Mucosa of descending colon (tissue), 3 donors: ENCODE measurements at regions not wholly inside any gene's neighbourhood (a gene's known extent, or its start where the extent isn't known, plus 50 kb on each side); places are given as distances from the start of the nearest gene placed in this dataset.
A peak's percentile ranks its signal among the peaks of the same experiment; 100 is the strongest.
"Not testable (repeated sequence)": the region's sequence is repeated elsewhere in the genome, so short reads cannot be mapped to it uniquely, and the experiment has no call there.

ENCODE experiments used
- ATAC-seq: fragments of 200-7000 bp; cut with Tn5 transposase; one replicate; pipeline ENCODE4 v1.9.1; 2020; ENCODE audit warnings: mild to moderate bottlenecking, moderate library complexity
- DNase-seq, 3 donors: peaks; one replicate each; pipeline ENCODE4 v3.0.0-alpha.2; 2020
- H3K36me3 ChIP-seq: fragments of 200-600 bp; one replicate; pipeline ENCODE4 v1.8.0; 2021; ENCODE audit warnings: low read depth, mild to moderate bottlenecking
- H3K4me1 ChIP-seq: fragments of 200-600 bp; one replicate; pipeline ENCODE4 v1.8.0; 2021; ENCODE audit warnings: low read depth, mild to moderate bottlenecking
- H3K4me3 ChIP-seq: fragments of 200-600 bp; one replicate; pipeline ENCODE4 v1.8.0; 2021; ENCODE audit warnings: mild to moderate bottlenecking
- H3K9me3 ChIP-seq: fragments of 200-600 bp; one replicate; pipeline ENCODE4 v1.8.0; 2021; ENCODE audit warnings: mild to moderate bottlenecking
- intact Hi-C, 2 donors: fragments of 100-400 bp; cut with DNase I in 1 of 2; cut with micrococcal nuclease in 1 of 2; formaldehyde crosslinking; loops; one replicate each; pipeline versions ENCODE4 v1.11.0 to v1.11.1; 2022; cut with DNase I, micrococcal nuclease
- TF ChIP-seq, protein P1 (sequence below): fragments of 200-600 bp; IDR thresholded peaks from one replicate; pipeline ENCODE4 v1.8.0; 2022; ENCODE audit warnings: antibody characterized with exemption, mild to moderate bottlenecking
- donor health status: DM: no; HTN: no; CAD: no; lungs with moderate emphysema.
- donor health status: DM: no; HTN: no; CAD: no.
- donor health status: DM: no; HTN: yes; CAD: no.

DNA sequence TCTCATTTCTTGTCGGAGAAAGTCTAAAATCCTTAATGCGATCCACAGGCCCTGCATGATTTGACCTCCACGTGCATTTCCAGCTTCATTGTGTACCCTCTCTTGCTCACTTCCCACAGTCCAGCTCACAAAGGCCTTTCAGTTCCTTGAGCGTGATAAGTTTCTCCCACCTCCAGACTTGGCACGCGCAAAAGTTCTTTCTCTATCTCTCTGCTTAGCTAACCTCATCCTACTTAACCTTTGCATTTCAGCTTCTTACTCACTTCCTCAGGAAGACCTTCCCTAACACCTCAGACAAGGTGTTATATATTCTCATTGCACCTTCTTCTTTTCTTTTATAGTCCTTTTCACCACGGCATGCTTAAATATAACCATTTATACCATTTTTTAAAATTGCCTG is 124.8 kb upstream of the XPO1 start:
- intact Hi-C loops, result no loop called here
- TF ChIP-seq, protein P1, sequence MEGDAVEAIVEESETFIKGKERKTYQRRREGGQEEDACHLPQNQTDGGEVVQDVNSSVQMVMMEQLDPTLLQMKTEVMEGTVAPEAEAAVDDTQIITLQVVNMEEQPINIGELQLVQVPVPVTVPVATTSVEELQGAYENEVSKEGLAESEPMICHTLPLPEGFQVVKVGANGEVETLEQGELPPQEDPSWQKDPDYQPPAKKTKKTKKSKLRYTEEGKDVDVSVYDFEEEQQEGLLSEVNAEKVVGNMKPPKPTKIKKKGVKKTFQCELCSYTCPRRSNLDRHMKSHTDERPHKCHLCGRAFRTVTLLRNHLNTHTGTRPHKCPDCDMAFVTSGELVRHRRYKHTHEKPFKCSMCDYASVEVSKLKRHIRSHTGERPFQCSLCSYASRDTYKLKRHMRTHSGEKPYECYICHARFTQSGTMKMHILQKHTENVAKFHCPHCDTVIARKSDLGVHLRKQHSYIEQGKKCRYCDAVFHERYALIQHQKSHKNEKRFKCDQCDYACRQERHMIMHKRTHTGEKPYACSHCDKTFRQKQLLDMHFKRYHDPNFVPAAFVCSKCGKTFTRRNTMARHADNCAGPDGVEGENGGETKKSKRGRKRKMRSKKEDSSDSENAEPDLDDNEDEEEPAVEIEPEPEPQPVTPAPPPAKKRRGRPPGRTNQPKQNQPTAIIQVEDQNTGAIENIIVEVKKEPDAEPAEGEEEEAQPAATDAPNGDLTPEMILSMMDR, result no peak
- no peak for DNase-seq

DNA sequence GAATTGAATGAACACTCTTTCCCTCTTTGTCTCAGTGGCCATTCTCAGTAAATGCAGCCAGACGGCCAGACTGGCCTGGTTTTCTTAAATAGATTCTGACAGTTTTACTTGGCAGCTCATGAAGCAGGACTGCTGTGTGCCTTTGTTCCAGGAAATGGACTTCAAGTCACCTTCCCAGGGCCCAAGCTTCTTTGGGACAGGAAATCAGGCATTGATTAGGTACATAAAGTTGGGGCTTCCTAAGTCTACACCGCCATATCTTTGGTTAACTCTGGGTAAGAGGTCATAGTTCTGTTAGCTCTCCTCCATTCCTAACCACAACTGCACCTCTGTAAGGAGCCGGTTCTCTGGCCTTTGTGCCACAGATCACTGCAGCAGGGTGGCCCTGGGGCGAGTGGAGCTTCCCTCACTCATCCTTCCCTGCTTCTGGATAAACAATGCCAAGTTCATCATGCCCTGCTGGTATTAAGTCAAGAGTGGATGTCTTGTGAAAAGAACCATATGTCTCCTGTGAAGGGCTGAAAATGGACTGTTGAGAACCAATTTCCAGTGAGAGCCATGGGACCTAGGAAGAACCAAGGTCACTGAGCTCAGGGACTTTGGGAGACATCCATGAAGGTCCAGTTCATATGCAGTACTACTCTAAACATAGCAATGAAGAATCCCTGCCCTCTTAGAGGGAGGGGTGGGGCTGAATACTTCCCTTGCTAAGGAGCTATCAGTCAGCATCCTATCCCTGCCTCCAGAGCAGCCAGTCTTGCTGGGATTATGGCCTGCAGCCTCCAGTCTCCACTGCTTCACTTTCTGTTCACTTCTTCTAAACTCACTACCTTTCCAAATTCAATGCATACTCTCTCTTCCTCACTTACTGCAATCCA is 122.6 kb upstream of the XPO1 start:
- ATAC-seq, result peak; percentile 9
- DNase-seq, result no peak
- intact Hi-C loops, result no loop called here

More for the DNA sequence above, 124.8 kb upstream of the XPO1 start:
- H3K36me3 ChIP-seq, result no peaks in the 10 kb centered on the region
- H3K9me3 ChIP-seq, result no peaks in the 10 kb centered on the region
- ATAC-seq, result no peak
- H3K4me1 ChIP-seq, result no peaks in the 10 kb centered on the region
- H3K4me3 ChIP-seq, result no peak overlapping the region

DNA sequence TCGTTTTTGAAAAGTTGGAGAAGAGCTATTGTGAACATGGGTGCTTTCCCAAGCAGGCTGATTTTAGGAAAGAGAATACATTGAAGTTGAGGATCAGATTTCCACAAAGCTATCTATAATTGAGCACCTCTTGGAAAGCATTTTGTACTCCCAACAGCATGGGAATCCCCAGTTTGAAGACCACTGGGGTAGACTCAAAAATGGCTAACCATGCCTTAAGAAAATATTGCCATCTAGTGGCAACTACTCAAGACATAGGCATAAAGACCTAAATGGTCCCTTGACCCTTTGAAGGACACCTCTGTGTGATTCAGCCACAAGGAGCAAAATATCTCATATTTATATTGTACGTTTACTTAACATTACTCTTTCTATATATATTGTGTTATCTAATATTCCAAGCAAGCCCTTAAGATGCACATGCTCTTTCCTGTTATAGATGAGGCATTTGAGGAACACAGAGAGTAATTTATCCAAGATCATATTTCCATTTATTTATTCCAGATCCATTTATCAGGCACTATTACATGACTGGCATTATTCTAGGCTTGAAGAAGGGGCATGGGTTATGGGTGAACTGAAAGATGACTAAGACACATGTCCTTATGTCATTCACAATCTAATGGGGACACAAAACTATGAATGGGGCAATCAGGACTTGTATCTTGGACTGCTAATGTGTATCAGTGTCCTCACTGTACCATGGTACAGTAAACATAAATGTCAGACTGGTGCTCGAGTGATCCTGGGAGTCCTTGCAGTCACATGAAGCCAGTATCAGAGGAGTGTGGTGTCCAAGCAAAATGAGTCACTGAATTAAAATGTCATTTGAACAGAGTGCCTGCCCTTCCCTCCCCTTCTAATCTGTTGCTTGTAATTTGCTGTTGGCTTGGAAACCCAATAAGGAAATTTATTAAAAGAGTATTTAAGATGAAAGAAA is 121.0 kb upstream of the XPO1 start:
- TF ChIP-seq, protein P1, result no peak
- H3K4me1 ChIP-seq, result no peaks in the 10 kb centered on the region
- no peaks in the 10 kb centered on the region for H3K36me3 ChIP-seq
- H3K4me3 ChIP-seq, result no peak overlapping the region
- intact Hi-C loops, result no loop called here
- H3K9me3 ChIP-seq, result no peaks in the 10 kb centered on the region
- DNase-seq (no peak), ATAC-seq (peak; percentile 74)

More for the DNA sequence above, 122.6 kb upstream of the XPO1 start:
- no peaks in the 10 kb centered on the region for H3K4me1 ChIP-seq
- H3K9me3 ChIP-seq, result no peaks in the 10 kb centered on the region
- TF ChIP-seq, protein P1, result no peak
- H3K4me3 ChIP-seq, result no peak overlapping the region
- H3K36me3 ChIP-seq, result no peaks in the 10 kb centered on the region

DNA sequence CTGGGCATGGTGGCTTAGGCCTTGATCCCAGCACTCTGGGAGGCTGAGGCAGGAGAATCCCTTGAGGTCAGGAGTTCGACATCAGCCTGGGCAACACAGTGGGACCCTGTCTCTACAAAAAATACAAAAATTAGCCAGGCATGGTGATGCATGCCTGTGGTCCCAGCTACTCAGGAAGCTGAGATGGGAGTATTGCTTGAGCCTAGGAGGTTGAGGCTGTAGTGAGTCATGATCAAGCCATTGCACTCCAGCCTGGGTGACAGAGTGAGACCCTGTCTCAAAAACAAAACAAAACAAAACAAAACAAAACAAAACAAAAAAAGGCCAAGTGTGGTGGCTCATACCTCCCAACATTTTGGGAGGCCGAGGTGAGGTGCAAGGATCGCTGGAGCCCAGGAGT is 111.8 kb upstream of the XPO1 start:
- H3K36me3 ChIP-seq, H3K4me1 ChIP-seq, H3K4me3 ChIP-seq, H3K9me3 ChIP-seq, intact Hi-C loops, DNase-seq, ATAC-seq: not testable (repeated sequence)

DNA sequence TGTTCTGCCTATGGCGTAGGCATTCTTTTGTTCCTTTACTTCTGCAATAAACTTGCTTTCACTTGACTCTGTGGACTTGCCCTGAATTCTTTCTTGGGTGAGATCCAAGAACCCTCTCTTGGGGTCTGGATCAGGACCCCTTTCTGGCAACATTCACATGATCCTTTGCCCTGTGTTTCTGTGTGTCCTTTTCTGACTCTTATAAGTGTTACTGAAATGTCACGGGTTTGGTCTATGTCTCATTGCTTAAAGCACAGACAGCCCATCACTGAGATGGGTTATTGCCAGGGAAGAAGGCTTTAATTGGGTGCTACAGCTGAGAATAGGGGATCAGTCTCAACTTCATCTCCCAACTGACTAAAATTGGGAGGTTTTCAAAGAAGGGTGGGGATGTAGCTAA is 110.9 kb upstream of the XPO1 start:
- Histone ChIP-seq H3K9me3 (no peaks in the 10 kb centered on the region), H3K4me3 (no peak overlapping the region), H3K36me3 (no peaks in the 10 kb centered on the region), H3K4me1 (no peaks in the 10 kb centered on the region)
- TF ChIP-seq, protein P1, result no peak
- no peak for ATAC-seq
- intact Hi-C loops, result no loop called here
- DNase-seq, result no peak

DNA sequence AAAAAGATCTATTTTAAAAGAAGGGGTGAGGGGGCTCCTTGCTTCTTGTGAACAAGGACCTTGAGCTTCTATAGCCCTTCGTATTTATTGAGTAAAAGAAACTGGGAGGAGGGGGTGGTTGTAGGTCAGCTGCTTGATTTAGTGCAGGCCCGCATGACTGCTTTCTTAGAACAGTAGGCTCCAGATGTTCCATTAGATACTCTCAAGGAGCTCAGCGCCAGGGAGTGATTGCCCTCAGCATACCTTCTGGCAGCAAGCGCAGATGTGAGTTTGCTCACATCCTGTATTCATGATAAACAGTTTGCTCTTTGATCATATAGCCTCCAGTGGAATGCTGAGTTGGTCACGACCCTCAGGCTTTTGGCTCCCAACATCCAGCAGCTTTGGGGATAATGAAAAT is 108.9 kb upstream of the XPO1 start:
- intact Hi-C loops, result no loop called here
- no peaks in the 10 kb centered on the region for H3K9me3 ChIP-seq
- no peaks in the 10 kb centered on the region for H3K4me1 ChIP-seq
- H3K4me3 ChIP-seq, result no peak overlapping the region
- TF ChIP-seq, protein P1, result no peak
- no peak for DNase-seq
- no peaks in the 10 kb centered on the region for H3K36me3 ChIP-seq
- ATAC-seq, result no peak
